ENCODE measurements at regions not wholly inside any gene's neighbourhood (a gene's known extent, or its start where the extent isn't known, plus 50 kb on each side); places are given as distances from the start of the nearest gene placed in this dataset.

DNA sequence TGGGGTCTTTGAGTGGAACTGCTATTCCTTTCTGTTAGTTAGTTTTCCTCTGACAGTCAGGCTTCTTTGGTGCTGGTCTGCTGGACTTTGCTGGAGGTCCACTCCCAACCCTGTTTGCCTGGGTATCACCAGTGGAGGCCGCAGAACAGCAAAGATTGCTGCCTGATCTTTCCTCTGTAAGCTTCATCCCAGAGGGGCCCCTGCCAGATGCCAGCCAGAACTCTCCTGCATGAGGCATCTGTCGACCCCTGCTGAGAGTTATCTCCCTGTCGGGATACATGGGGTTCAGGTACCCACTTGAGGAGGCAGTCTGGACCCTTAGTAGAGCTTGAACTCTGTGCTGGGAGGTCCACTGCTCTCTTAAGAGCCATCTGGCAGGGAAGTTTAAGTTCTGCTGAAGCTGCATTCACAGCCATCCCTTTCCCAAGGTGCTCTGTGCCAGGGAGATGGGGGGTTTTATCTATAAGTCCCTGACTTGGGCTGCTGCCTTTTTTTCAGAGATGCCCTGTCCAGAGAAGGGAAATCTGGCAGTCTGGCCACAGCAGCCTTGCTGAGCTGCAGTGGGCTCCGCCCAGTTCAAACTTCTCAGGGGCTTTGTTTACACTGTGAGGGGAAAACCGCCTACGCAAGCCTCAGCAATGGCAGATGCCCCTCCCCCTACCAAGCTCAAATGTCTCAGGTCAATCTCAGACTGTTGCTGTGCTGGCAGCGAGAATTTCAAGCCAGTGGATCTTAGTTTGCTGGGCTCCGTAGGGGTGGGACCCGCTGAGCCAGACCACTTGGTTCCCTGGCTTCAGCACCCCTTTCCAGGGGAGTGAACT lies 89.7 kb upstream of the CDK6 start:
- TF ChIP-seq CTCF (IDR thresholded peaks at IDR 0.05) (no peak), POLR2A (IDR thresholded peaks at IDR 0.05) (no peak)
